HL-60 (cell line): ENCODE measurements at regions not wholly inside any gene's neighbourhood (a gene's known extent, or its start where the extent isn't known, plus 50 kb on each side); places are given as distances from the start of the nearest gene placed in this dataset.

Source experiments
- DNase-seq, 2 experiments: peaks; one replicate each; pipeline ENCODE4 v3.0.0-alpha.2; 2010 to 2020; ENCODE audit warnings: low read depth in 1 of 2, low spot score in 1 of 2
- H3K27ac ChIP-seq: fragments of 250-450 bp; sonication (Bioruptor Pico); replicated peaks from 2 replicates; pipeline ENCODE4 v1.5.1; 2020; ENCODE audit warnings: mild to moderate bottlenecking, moderate library complexity
- H3K27me3 ChIP-seq: fragments of 250-450 bp; sonication (Bioruptor Pico); 2 replicates; pipeline ENCODE4 v1.5.1; 2021; ENCODE audit warnings: mild to moderate bottlenecking, moderate library complexity; ENCODE audit not compliant: insufficient read depth, poor library complexity, severe bottlenecking
- H3K4me3 ChIP-seq: replicated peaks from 2 replicates; pipeline ENCODE4 v1.5.1; 2011; ENCODE audit warnings: mild to moderate bottlenecking, control low read depth, low read length; ENCODE audit not compliant: insufficient read depth
- GABPA ChIP-seq: IDR thresholded peaks from 2 replicates; pipeline ENCODE4 v1.6.1; 2012; ENCODE audit warnings: low read depth
- POLR2AphosphoS5 ChIP-seq: IDR thresholded peaks from 2 replicates; pipeline ENCODE4 v1.6.1; 2012; ENCODE audit warnings: low read depth
- SPI1 ChIP-seq: IDR thresholded peaks from 2 replicates; pipeline ENCODE4 v1.6.1; 2012; ENCODE audit warnings: low read depth, mild to moderate bottlenecking, borderline replicate concordance
- TF ChIP-seq, protein P1 (sequence below): IDR thresholded peaks from one replicate; pipeline ENCODE4 v1.5.1; 2011; ENCODE audit warnings: low read length, control low read depth, inconsistent platforms; ENCODE audit not compliant: insufficient read depth
- TF ChIP-seq, protein P2 (sequence below): IDR thresholded peaks from 2 replicates; pipeline ENCODE4 v1.6.1; 2012; ENCODE audit warnings: low read depth; ENCODE audit not compliant: insufficient replicate concordance

DNA sequence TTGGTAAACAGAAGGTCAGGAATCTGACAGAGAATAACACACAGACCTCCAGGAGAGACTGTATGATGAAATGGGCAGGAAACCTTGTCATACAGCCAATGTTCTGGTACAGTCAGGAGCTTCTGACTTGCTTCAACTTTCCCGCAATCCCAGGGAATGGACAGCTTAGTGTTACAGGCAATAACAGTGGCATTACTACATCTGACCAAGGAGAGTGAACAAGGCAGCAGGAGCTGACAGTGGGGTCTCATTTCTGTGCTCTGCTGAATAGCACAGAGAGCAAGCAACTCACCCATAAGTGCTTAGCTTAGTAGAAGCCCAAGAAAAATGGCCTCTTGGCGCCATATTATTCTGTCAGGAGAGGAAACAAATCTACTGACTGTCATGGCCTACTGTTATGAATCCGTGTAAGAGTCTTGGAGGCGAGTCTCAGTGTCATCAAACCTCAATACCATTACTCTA lies 186.2 kb upstream of the MTPN start:
- no peaks in the 10 kb centered on the region for H3K27me3 ChIP-seq
- H3K4me3 ChIP-seq, result no peak overlapping the region
- TF ChIP-seq GABPA (no peak), SPI1 (no peak), POLR2AphosphoS5 (no peak)
- TF ChIP-seq, protein P1, sequence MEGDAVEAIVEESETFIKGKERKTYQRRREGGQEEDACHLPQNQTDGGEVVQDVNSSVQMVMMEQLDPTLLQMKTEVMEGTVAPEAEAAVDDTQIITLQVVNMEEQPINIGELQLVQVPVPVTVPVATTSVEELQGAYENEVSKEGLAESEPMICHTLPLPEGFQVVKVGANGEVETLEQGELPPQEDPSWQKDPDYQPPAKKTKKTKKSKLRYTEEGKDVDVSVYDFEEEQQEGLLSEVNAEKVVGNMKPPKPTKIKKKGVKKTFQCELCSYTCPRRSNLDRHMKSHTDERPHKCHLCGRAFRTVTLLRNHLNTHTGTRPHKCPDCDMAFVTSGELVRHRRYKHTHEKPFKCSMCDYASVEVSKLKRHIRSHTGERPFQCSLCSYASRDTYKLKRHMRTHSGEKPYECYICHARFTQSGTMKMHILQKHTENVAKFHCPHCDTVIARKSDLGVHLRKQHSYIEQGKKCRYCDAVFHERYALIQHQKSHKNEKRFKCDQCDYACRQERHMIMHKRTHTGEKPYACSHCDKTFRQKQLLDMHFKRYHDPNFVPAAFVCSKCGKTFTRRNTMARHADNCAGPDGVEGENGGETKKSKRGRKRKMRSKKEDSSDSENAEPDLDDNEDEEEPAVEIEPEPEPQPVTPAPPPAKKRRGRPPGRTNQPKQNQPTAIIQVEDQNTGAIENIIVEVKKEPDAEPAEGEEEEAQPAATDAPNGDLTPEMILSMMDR, result no peak
- TF ChIP-seq, protein P2, sequence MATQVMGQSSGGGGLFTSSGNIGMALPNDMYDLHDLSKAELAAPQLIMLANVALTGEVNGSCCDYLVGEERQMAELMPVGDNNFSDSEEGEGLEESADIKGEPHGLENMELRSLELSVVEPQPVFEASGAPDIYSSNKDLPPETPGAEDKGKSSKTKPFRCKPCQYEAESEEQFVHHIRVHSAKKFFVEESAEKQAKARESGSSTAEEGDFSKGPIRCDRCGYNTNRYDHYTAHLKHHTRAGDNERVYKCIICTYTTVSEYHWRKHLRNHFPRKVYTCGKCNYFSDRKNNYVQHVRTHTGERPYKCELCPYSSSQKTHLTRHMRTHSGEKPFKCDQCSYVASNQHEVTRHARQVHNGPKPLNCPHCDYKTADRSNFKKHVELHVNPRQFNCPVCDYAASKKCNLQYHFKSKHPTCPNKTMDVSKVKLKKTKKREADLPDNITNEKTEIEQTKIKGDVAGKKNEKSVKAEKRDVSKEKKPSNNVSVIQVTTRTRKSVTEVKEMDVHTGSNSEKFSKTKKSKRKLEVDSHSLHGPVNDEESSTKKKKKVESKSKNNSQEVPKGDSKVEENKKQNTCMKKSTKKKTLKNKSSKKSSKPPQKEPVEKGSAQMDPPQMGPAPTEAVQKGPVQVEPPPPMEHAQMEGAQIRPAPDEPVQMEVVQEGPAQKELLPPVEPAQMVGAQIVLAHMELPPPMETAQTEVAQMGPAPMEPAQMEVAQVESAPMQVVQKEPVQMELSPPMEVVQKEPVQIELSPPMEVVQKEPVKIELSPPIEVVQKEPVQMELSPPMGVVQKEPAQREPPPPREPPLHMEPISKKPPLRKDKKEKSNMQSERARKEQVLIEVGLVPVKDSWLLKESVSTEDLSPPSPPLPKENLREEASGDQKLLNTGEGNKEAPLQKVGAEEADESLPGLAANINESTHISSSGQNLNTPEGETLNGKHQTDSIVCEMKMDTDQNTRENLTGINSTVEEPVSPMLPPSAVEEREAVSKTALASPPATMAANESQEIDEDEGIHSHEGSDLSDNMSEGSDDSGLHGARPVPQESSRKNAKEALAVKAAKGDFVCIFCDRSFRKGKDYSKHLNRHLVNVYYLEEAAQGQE, result no peak
- DNase-seq, result no peak
- no peak overlapping the region for H3K27ac ChIP-seq

DNA sequence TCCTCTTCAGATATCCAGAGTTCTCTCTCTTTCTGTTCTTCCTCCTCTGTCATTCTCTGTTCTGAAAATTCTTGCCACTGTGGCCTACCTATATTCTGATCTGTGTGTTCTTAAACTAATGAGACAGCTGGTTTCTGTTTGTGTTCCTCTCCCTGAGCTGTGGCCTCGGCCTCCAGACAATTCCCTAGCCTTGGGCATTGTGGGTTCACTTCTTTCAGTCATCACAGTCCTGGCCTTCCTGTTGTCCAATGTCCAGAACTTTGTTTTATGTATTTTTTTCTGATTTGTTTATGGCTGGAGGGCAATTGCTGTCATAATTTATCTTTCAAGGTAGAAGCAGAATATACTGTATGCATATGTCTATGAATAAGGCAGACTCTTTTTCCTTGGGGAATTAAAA lies 173.2 kb upstream of the MTPN start:
- no peak overlapping the region for H3K27ac ChIP-seq
- H3K4me3 ChIP-seq, result no peak overlapping the region
- H3K27me3 ChIP-seq, result peaks cover 2% of the 10 kb centered on the region
- TF ChIP-seq POLR2AphosphoS5 (no peak), SPI1 (no peak), GABPA (no peak)
- TF ChIP-seq, protein P1, result no peak
- TF ChIP-seq, protein P2, result no peak
- no peak for DNase-seq

DNA sequence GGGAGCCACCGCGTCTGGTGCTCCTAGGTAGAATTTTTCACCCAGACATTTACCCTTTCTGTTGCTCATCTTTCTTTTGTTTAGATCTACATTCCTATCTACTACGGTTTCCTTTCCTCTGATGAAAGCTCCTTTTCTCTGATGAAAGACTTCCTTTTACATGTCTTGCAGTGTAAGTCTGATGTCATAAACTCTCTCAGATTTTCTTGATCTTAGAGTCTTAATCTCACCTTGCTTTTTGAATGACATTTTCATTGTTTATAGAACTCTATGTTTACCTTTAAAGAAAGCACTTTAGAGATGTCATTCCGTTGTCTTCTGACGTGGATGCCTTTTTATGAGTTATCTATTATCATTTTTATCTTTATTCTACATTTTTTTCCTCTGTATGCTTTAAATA lies 171.8 kb upstream of the MTPN start:
- Histone ChIP-seq H3K27ac (no peak overlapping the region), H3K4me3 (no peak overlapping the region), H3K27me3 (peaks cover 2% of the 10 kb centered on the region)
- TF ChIP-seq, protein P1, result no peak
- TF ChIP-seq POLR2AphosphoS5, result no peak
- no peak for TF ChIP-seq GABPA
- no peak for TF ChIP-seq SPI1
- TF ChIP-seq, protein P2, result no peak
- DNase-seq, result no peak
